ENCODE measurements at regions not wholly inside any gene's neighbourhood (a gene's known extent, or its start where the extent isn't known, plus 50 kb on each side); places are given as distances from the start of the nearest gene placed in this dataset.

DNA sequence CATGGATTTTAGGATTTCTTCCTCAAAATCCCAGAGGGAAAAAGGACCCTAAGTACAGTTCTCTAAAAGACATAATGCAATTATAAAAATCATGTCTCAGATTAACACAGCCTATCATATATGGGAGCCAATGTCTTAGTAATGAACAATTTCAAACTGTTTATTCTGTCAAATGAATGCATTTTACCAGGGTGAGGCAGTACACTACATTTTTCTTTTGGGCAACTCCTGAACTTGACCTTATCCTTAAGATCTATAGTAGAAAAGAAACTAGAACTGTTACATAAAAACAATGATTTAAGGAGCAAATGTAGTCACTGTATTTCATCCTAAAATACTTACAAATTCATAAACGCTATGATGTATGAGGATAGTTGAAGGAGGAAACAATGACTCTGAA lies 226.3 kb upstream of the B3GALT2 start:
- Histone ChIP-seq H3K4me2 (ENCODE audit: control insufficient read depth, insufficient read depth) (no peak overlapping the region), H3K27me3 (replicated peaks in 1 of 2; ENCODE audit: control insufficient read depth in 2 of 2, insufficient read depth in 2 of 2, low read length in 1 of 2) (no peaks in the 10 kb centered on the region), H4K20me1 (ENCODE audit: control insufficient read depth, insufficient read depth) (no peaks in the 10 kb centered on the region), H3K4me3 (no peak overlapping the region), H3K36me3 (ENCODE audit: control insufficient read depth in 2 of 2, insufficient read depth in 2 of 2, low read length in 1 of 2) (no peaks in the 10 kb centered on the region), H3K9ac (ENCODE audit: control insufficient read depth, insufficient read depth, low read length) (no peak overlapping the region), H2AFZ (ENCODE audit: control insufficient read depth, low read depth, low read length) (no peak overlapping the region), H3K27ac (ENCODE audit: control insufficient read depth, insufficient read depth) (no peak overlapping the region), H3K4me1 (ENCODE audit: control insufficient read depth, insufficient read depth, low read length) (no peaks in the 10 kb centered on the region), H3K79me2 (ENCODE audit: control insufficient read depth, insufficient read depth, low read length) (no peaks in the 10 kb centered on the region), H3K9me3 (replicated peaks; ENCODE audit: control insufficient read depth, insufficient read depth, low read length) (no peaks in the 10 kb centered on the region)
- TF ChIP-seq, protein P1, sequence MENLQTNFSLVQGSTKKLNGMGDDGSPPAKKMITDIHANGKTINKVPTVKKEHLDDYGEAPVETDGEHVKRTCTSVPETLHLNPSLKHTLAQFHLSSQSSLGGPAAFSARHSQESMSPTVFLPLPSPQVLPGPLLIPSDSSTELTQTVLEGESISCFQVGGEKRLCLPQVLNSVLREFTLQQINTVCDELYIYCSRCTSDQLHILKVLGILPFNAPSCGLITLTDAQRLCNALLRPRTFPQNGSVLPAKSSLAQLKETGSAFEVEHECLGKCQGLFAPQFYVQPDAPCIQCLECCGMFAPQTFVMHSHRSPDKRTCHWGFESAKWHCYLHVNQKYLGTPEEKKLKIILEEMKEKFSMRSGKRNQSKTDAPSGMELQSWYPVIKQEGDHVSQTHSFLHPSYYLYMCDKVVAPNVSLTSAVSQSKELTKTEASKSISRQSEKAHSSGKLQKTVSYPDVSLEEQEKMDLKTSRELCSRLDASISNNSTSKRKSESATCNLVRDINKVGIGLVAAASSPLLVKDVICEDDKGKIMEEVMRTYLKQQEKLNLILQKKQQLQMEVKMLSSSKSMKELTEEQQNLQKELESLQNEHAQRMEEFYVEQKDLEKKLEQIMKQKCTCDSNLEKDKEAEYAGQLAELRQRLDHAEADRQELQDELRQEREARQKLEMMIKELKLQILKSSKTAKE (IDR thresholded peaks at IDR 0.05; ENCODE audit: low read depth, poor library complexity, severe bottlenecking) = no peak
- TF ChIP-seq, protein P2, sequence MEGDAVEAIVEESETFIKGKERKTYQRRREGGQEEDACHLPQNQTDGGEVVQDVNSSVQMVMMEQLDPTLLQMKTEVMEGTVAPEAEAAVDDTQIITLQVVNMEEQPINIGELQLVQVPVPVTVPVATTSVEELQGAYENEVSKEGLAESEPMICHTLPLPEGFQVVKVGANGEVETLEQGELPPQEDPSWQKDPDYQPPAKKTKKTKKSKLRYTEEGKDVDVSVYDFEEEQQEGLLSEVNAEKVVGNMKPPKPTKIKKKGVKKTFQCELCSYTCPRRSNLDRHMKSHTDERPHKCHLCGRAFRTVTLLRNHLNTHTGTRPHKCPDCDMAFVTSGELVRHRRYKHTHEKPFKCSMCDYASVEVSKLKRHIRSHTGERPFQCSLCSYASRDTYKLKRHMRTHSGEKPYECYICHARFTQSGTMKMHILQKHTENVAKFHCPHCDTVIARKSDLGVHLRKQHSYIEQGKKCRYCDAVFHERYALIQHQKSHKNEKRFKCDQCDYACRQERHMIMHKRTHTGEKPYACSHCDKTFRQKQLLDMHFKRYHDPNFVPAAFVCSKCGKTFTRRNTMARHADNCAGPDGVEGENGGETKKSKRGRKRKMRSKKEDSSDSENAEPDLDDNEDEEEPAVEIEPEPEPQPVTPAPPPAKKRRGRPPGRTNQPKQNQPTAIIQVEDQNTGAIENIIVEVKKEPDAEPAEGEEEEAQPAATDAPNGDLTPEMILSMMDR (IDR thresholded peaks at IDR 0.05 in 2 of 3, conservative IDR thresholded peaks at IDR 0.05 in 1 of 3; ENCODE audit: control insufficient read depth in 2 of 3, extremely low read depth in 1 of 3, insufficient read depth in 1 of 3, low read depth in 3 of 3, low read length in 3 of 3) = no peak
- TF ChIP-seq HDAC6 (IDR thresholded peaks at IDR 0.05; ENCODE audit: unreplicated experiment) (no peak), ATF7 (IDR thresholded peaks at IDR 0.05; ENCODE audit: low read depth) (no peak), ETV6 (conservative IDR thresholded peaks at IDR 0.05 in 1 of 2, IDR thresholded peaks at IDR 0.05 in 1 of 2; ENCODE audit: borderline replicate concordance in 1 of 2, low read depth in 1 of 2) (no peak), SUPT20H (IDR thresholded peaks at IDR 0.05; ENCODE audit: borderline replicate concordance, control insufficient read depth, low read depth, low read length) (no peak)
- TF ChIP-seq, protein P3, sequence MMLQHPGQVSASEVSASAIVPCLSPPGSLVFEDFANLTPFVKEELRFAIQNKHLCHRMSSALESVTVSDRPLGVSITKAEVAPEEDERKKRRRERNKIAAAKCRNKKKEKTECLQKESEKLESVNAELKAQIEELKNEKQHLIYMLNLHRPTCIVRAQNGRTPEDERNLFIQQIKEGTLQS (IDR thresholded peaks at IDR 0.05; ENCODE audit: borderline replicate concordance, extremely low read depth, low read depth, low read length) = no peak
- DNase-seq (ENCODE audit: low read depth, low spot score) (no peak), ATAC-seq (no peak), FAIRE-seq (no peak)
- BruUV-seq (replicated peaks) = no TSS peak
- SMC1A ChIA-PET (ENCODE audit: uncharacterized antibody, unreplicated experiment) = interaction anchor here (0.7 kb wide), 1 partner anchor 13 kb away, joined by 3 read pairs; no protein-coding TSS in a partner anchor
- in situ Hi-C loops (cut with MboI) = no loop called here
- intact Hi-C loops (cut with micrococcal nuclease; ENCODE audit: unreplicated experiment) = no loop called here
- POLR2A ChIA-PET = no interaction called here
- CTCF ChIA-PET = no interaction called here
- WGBS (ENCODE audit: insufficient coverage, insufficient replicate concordance, low lambda C conversion rate, missing lambda C conversion rate) = 86% methylated on average over 1 of the region's 1 CpG
- RAD21 ChIA-PET (ENCODE audit: unreplicated experiment) = no interaction called here
